ENCODE measurements at regions not wholly inside any gene's neighbourhood (a gene's known extent, or its start where the extent isn't known, plus 50 kb on each side); places are given as distances from the start of the nearest gene placed in this dataset.

DNA sequence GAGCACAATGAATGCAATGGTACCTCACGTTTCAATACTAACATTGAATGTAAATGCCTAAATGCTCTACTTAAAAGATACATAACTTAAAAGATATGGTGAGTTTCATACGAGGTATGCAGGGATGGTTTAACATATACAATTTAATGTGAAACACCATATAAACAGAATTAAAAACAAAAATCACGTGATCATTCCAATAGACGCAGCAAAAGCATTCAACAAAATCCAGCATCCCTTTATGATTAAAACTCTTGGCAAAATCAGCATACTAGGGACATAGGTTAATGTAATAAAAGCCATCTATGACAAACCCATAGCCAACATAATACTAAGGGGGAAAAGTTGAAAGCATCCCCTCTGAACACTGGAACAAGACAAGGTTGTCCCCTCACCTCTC lies 845.7 kb downstream of the SLC16A7 start:
- no peak for DNase-seq (ENCODE audit: low spot score)
- in situ Hi-C loops (cut with MboI; ENCODE audit: low pct_unique_long_range_greater_than_20kb, low sequenced_read_pairs, unreplicated experiment), result no loop called here
- TF ChIP-seq, protein P1, sequence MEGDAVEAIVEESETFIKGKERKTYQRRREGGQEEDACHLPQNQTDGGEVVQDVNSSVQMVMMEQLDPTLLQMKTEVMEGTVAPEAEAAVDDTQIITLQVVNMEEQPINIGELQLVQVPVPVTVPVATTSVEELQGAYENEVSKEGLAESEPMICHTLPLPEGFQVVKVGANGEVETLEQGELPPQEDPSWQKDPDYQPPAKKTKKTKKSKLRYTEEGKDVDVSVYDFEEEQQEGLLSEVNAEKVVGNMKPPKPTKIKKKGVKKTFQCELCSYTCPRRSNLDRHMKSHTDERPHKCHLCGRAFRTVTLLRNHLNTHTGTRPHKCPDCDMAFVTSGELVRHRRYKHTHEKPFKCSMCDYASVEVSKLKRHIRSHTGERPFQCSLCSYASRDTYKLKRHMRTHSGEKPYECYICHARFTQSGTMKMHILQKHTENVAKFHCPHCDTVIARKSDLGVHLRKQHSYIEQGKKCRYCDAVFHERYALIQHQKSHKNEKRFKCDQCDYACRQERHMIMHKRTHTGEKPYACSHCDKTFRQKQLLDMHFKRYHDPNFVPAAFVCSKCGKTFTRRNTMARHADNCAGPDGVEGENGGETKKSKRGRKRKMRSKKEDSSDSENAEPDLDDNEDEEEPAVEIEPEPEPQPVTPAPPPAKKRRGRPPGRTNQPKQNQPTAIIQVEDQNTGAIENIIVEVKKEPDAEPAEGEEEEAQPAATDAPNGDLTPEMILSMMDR (IDR thresholded peaks at IDR 0.05; ENCODE audit: extremely low read depth, insufficient read depth, missing control alignments), result no peak

DNA sequence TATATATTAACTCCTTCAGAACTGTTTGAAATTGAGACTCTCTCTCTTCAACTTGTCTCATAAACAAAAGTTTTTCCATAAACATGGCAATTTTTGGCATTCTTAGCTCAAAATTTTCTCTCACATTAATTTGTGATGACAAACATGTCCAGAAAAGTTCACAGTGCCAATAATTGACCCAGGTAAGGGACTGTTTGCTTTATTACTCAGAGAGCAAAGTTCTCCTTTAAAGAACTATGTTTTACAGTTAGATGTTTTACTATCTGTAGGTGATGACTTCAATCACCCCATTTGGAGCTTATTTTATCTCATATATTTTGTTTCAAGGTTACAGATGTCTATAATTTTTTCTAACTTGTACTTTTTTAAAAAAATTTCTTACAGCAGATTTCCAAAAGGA lies 855.6 kb downstream of the SLC16A7 start:
- TF ChIP-seq, protein P1 (IDR thresholded peaks at IDR 0.05; ENCODE audit: extremely low read depth, insufficient read depth, missing control alignments), result no peak
- in situ Hi-C loops (cut with MboI; ENCODE audit: low pct_unique_long_range_greater_than_20kb, low sequenced_read_pairs, unreplicated experiment), result no loop called here
- no peak for DNase-seq (ENCODE audit: low spot score)

DNA sequence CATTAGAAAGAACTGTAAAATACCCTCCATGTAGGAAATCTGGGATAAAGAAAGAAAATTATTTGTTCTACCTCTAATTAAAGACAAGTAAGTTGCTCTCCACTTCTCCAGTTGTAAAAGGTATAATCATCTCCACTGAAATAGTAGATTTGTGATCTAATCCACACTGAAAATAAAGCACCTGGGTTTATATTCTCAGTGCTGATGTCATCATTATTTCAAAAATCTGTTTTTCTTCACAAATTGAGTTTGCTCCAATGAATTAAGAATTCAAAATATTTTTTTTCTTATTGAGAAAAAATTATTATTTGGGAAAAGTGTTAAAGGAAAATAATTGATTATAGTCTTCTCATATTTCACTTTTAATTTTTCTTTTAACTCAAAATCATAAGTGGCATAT lies 869.2 kb downstream of the SLC16A7 start:
- TF ChIP-seq, protein P1 (IDR thresholded peaks at IDR 0.05; ENCODE audit: extremely low read depth, insufficient read depth, missing control alignments), result no peak
- in situ Hi-C loops (cut with MboI; ENCODE audit: low pct_unique_long_range_greater_than_20kb, low sequenced_read_pairs, unreplicated experiment), result no loop called here

DNA sequence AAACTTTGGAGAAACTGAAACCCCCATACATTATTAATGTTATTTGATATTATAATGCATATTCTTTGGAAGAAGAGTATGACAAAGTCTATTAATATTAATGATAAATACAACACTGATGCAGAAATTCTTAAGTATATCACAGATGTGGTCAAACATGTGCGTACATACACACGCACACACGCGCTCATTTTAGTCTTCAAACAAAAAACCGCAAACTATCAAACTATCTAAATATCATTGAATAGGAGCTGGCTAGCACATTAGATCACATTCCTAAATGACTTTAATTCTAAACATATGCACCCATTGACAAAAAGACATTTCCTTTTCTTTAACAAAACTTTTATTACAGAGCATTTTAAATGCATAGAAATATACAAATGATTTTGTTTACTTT lies 872.7 kb downstream of the SLC16A7 start:
- DNase-seq (ENCODE audit: low spot score), result no peak
- TF ChIP-seq, protein P1 (IDR thresholded peaks at IDR 0.05; ENCODE audit: extremely low read depth, insufficient read depth, missing control alignments), result no peak
- in situ Hi-C loops (cut with MboI; ENCODE audit: low pct_unique_long_range_greater_than_20kb, low sequenced_read_pairs, unreplicated experiment), result no loop called here

More for the DNA sequence above, 869.2 kb downstream of the SLC16A7 start:
- DNase-seq (ENCODE audit: low spot score), result no peak

DNA sequence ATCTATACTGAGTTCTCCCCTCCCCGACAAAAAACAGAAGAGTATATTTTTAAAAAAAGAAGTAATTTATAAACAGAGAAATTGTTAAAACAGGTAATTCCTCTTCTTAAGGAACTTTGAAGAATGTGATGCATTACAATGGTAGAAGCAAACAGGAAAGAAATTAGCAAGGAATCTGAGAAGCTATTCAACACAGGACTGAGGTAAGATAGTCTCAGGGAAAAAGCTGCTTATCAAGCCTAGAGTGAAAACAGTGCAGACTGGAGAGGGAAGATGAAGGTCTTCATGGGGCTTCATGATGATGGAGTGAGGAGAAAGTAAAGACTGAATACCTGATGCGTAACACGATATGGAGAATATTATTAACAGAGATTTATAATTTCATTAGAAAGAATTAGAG lies 880.0 kb downstream of the SLC16A7 start:
- in situ Hi-C loops (cut with MboI; ENCODE audit: low pct_unique_long_range_greater_than_20kb, low sequenced_read_pairs, unreplicated experiment), result no loop called here
- DNase-seq (ENCODE audit: low spot score), result no peak
- TF ChIP-seq, protein P1 (IDR thresholded peaks at IDR 0.05; ENCODE audit: extremely low read depth, insufficient read depth, missing control alignments), result no peak

DNA sequence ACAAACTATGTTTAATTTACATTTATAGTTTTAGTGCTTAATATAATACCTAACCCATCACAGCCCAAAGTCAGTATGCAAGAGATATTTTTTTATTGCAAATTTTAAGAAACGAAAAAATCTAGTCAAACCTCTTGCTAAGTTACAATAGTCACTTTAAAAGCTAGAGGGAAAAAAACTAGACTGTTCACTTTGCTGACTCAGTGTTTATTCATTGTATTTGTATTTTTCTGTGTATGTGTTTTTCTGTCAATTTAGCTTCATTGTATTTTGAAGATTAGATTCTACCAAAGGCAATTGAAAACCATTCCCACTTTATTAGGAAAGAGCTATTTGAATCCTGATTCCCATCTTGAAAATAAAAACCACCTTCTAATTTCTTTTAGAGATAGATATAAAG lies 891.5 kb downstream of the SLC16A7 start:
- DNase-seq (ENCODE audit: low spot score), result no peak
- TF ChIP-seq, protein P1 (IDR thresholded peaks at IDR 0.05; ENCODE audit: extremely low read depth, insufficient read depth, missing control alignments), result no peak
- in situ Hi-C loops (cut with MboI; ENCODE audit: low pct_unique_long_range_greater_than_20kb, low sequenced_read_pairs, unreplicated experiment), result no loop called here

DNA sequence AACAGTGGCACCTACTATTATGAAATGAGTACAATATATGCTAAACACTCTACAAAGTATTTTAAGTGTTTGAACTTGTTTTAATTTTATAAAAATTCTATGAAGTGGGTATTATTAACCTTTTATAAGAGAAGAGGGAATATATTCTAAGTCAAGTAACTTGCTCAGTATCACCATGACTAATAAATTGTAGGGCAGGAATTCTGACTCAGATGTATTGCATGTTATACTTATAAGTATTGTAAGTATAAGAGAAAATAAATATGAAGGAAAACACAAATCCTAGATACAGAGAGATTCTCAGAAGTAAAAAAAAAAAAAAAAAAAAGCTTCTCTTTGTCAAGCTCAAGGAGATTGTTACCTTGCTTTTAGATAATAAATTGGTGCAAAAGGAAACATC lies 893.2 kb downstream of the SLC16A7 start:
- no peak for DNase-seq (ENCODE audit: low spot score)
- in situ Hi-C loops (cut with MboI; ENCODE audit: low pct_unique_long_range_greater_than_20kb, low sequenced_read_pairs, unreplicated experiment), result no loop called here
- TF ChIP-seq, protein P1 (IDR thresholded peaks at IDR 0.05; ENCODE audit: extremely low read depth, insufficient read depth, missing control alignments), result no peak
